HepG2 (cell line): ENCODE measurements at regions not wholly inside any gene's neighbourhood (a gene's known extent, or its start where the extent isn't known, plus 50 kb on each side); places are given as distances from the start of the nearest gene placed in this dataset.

Experiments used
- ATF7-NPFF ChIP-seq: sonication (generic); formaldehyde crosslinking; IDR thresholded peaks from 2 replicates; pipeline ENCODE4 v1.8.1; 2023; ENCODE audit warnings: mild to moderate bottlenecking, low read depth, missing genetic modification reagents, moderate library complexity
- CTCF ChIP-seq: sonication (generic); formaldehyde crosslinking; IDR thresholded peaks from 2 replicates; pipeline ENCODE4 v1.5.0; 2020; ENCODE audit warnings: mild to moderate bottlenecking, missing genetic modification reagents, moderate library complexity
- ELK4 ChIP-seq: sonication (generic); formaldehyde crosslinking; IDR thresholded peaks from 2 replicates; pipeline ENCODE4 v1.9.0; 2021; ENCODE audit warnings: missing genetic modification reagents, borderline replicate concordance
- FOXK2 ChIP-seq: fragments of 450-650 bp; IDR thresholded peaks from 2 replicates; pipeline ENCODE4 v1.6.1; 2016
- SRF ChIP-seq: IDR thresholded peaks from 2 replicates; pipeline ENCODE4 v1.6.1; 2011; ENCODE audit warnings: mild to moderate bottlenecking, low read depth, low read length, moderate library complexity
- TAF1 ChIP-seq: sonication (generic); formaldehyde crosslinking; IDR thresholded peaks from 2 replicates; pipeline ENCODE4 v1.4.0; 2020; ENCODE audit warnings: missing genetic modification reagents
- TBL1XR1 ChIP-seq: fragments of 150-350 bp; IDR thresholded peaks from 2 replicates; pipeline ENCODE4 v1.6.1; 2014; ENCODE audit warnings: borderline replicate concordance, low read length; ENCODE audit not compliant: partially characterized antibody
- ZMAT3 ChIP-seq: sonication (generic); formaldehyde crosslinking; conservative IDR thresholded peaks from 2 replicates; pipeline ENCODE4 v1.7.0; 2021; ENCODE audit warnings: missing genetic modification reagents
- ZNF263 ChIP-seq: sonication (generic); formaldehyde crosslinking; IDR thresholded peaks from 2 replicates; pipeline ENCODE4 v1.4.0; 2020; ENCODE audit warnings: missing genetic modification reagents

- no peak for TF ChIP-seq ATF7-NPFF (CRISPR knock-in tag)
- TF ChIP-seq ZMAT3 (CRISPR knock-in tag) = no peak
- TF ChIP-seq CTCF = no peak
- no peak for TF ChIP-seq FOXK2
- TF ChIP-seq ELK4 = no peak
- no peak for TF ChIP-seq ZNF263
- no peak for TF ChIP-seq TBL1XR1
- no peak for TF ChIP-seq TAF1 (CRISPR knock-in tag)
- TF ChIP-seq SRF = no peak
Observed at GRCh38 chr15:70192490-70192889, 94.8 kb upstream of the TLE3 start.
